ENCODE measurements at regions not wholly inside any gene's neighbourhood (a gene's known extent, or its start where the extent isn't known, plus 50 kb on each side); places are given as distances from the start of the nearest gene placed in this dataset.

DNA sequence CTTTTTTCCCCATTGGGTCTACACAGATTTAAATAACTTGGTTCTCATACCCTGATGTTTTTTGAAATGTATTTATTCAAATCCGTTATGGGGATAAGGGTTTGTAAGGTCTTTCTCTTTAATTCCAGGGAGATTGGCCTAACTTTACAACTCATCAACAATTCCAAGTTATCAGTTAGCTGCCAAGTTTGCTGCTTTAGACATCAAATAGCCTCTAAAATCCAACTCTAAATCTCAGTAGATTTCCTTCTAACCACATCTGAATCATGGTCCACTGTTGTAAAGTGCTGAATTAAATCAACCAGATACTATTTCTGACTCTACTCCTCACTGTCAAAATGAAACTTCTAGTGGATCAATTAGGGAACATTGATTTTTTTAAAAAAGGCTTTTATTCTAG lies 364.1 kb upstream of the E2F7 start:
- Histone ChIP-seq H3K27me3 (ENCODE audit: control insufficient read depth, insufficient read depth, low read length) (no peaks in the 10 kb centered on the region), H3K36me3 (ENCODE audit: control insufficient read depth, insufficient read depth, low read length) (no peaks in the 10 kb centered on the region), H3K27ac (ENCODE audit: low read length) (no peak overlapping the region), H3K4me1 (ENCODE audit: control insufficient read depth, insufficient read depth, low read length) (no peaks in the 10 kb centered on the region), H3K4me3 (ENCODE audit: low read length) (no peak overlapping the region), H3K9me3 (ENCODE audit: control insufficient read depth, insufficient read depth, low read length) (peaks cover 3% of the 10 kb centered on the region)
- TF ChIP-seq, protein P1, sequence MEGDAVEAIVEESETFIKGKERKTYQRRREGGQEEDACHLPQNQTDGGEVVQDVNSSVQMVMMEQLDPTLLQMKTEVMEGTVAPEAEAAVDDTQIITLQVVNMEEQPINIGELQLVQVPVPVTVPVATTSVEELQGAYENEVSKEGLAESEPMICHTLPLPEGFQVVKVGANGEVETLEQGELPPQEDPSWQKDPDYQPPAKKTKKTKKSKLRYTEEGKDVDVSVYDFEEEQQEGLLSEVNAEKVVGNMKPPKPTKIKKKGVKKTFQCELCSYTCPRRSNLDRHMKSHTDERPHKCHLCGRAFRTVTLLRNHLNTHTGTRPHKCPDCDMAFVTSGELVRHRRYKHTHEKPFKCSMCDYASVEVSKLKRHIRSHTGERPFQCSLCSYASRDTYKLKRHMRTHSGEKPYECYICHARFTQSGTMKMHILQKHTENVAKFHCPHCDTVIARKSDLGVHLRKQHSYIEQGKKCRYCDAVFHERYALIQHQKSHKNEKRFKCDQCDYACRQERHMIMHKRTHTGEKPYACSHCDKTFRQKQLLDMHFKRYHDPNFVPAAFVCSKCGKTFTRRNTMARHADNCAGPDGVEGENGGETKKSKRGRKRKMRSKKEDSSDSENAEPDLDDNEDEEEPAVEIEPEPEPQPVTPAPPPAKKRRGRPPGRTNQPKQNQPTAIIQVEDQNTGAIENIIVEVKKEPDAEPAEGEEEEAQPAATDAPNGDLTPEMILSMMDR (IDR thresholded peaks at IDR 0.05) = no peak
- Mint-ChIP-seq H3K9me3 (peaks cover 11 to 12% of the 10 kb centered on the region in 2 donors), H3K27me3 (ENCODE audit: low read depth in 2 of 2) (no peaks in the 10 kb centered on the region), H3K27ac (no peak overlapping the region), H3K4me3 (no peak overlapping the region), H3K4me1 (no peaks in the 10 kb centered on the region), H3K36me3 (no peaks in the 10 kb centered on the region)
- intact Hi-C loops (cut with micrococcal nuclease) = no loop called here
- DNase-seq (no peak), ATAC-seq (no peak)
- WGBS (ENCODE audit: insufficient coverage) = no CpG with 5 or more reads among the region's 1 CpG

DNA sequence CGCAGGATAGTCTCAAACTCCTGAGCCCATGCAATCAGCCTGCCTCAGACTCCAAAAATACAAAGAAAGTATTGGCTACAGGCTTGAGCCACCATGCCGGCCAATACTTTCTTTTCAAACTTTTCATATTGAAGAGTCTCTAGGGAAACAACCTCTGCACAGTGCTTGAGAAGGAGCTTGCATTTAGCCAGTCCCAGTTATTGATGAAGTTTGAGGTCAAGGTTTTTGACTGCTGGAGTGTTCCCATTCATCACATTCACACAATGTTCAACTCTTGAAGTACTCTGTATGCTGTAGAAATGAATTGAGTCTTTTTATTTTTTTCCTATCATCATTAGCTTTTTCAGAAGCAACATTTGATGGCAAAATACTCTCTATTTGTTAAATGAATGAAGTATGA lies 355.8 kb upstream of the E2F7 start:
- Histone ChIP-seq H3K27ac (ENCODE audit: low read length) (no peak overlapping the region), H3K36me3 (ENCODE audit: control insufficient read depth, insufficient read depth, low read length) (no peaks in the 10 kb centered on the region), H3K4me1 (ENCODE audit: control insufficient read depth, insufficient read depth, low read length) (no peaks in the 10 kb centered on the region), H3K9me3 (ENCODE audit: control insufficient read depth, insufficient read depth, low read length) (peaks cover 4% of the 10 kb centered on the region), H3K4me3 (ENCODE audit: low read length) (no peak overlapping the region), H3K27me3 (ENCODE audit: control insufficient read depth, insufficient read depth, low read length) (no peaks in the 10 kb centered on the region)
- 100% methylated on average over 2 of the region's 2 CpGs for WGBS (ENCODE audit: insufficient coverage)
- H3K27ac Mint-ChIP-seq = no peak overlapping the region
- H3K4me3 Mint-ChIP-seq = no peak overlapping the region
- TF ChIP-seq, protein P1 (IDR thresholded peaks at IDR 0.05) = no peak
- ATAC-seq = no peak
- no peak for DNase-seq
- no peaks in the 10 kb centered on the region for H3K4me1 Mint-ChIP-seq
- peaks cover 6 to 9% of the 10 kb centered on the region in 2 donors for H3K9me3 Mint-ChIP-seq
- intact Hi-C loops (cut with micrococcal nuclease) = no loop called here
- H3K36me3 Mint-ChIP-seq = no peaks in the 10 kb centered on the region
- no peaks in the 10 kb centered on the region for H3K27me3 Mint-ChIP-seq (ENCODE audit: low read depth in 2 of 2)

DNA sequence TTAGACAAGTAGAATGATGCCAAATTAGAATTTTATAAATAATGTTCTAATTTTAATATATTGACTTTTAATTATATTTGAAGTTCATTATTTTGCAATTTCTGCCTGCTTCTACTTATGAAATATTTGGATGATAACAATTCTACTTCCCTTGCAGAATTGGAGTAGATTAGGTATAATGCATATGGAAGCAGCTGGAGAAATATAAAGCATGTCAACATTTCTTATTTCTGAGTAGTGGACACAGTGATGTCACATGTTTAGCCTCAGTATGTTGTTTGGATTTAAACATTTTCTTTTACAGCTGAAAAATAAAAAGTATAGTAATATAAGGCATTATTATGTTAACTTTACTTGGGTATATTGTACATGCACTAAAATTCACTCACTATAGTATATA lies 344.2 kb upstream of the E2F7 start:
- Mint-ChIP-seq H3K36me3 (no peaks in the 10 kb centered on the region), H3K27me3 (ENCODE audit: low read depth in 2 of 2) (no peaks in the 10 kb centered on the region), H3K27ac (no peak overlapping the region), H3K4me1 (no peaks in the 10 kb centered on the region), H3K4me3 (no peak overlapping the region), H3K9me3 (peaks cover 2 to 5% of the 10 kb centered on the region in 2 donors)
- no peak overlapping the region for H3K27ac ChIP-seq (ENCODE audit: low read length)
- H3K36me3 ChIP-seq (ENCODE audit: control insufficient read depth, insufficient read depth, low read length) = no peaks in the 10 kb centered on the region
- intact Hi-C loops (cut with micrococcal nuclease) = no loop called here
- no peaks in the 10 kb centered on the region for H3K9me3 ChIP-seq (ENCODE audit: control insufficient read depth, insufficient read depth, low read length)
- ATAC-seq = no peak
- no peak overlapping the region for H3K4me3 ChIP-seq (ENCODE audit: low read length)
- H3K4me1 ChIP-seq (ENCODE audit: control insufficient read depth, insufficient read depth, low read length) = no peaks in the 10 kb centered on the region
- DNase-seq = no peak
- no peaks in the 10 kb centered on the region for H3K27me3 ChIP-seq (ENCODE audit: control insufficient read depth, insufficient read depth, low read length)
- TF ChIP-seq, protein P1 (IDR thresholded peaks at IDR 0.05) = no peak

DNA sequence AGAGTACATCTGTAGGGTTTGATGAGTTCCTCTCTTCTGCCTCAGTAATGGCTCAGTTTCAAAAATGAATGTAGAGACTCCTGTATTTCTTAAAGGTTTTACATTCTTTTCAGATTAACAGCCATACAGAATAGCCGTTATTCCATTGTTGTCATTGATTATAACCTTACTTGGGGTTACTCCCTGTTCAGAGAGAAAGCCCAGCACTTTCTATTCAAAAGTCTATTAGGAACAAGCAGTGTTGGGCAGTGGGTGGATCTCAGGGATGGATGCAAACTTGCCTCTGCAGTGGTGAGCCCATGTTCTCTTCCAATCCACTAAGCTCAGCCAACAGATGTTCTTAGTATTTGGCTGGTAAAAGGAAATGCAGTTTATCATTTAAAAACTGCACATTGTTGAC lies 342.6 kb upstream of the E2F7 start:
- TF ChIP-seq, protein P1 (IDR thresholded peaks at IDR 0.05) = no peak
- H3K27me3 ChIP-seq (ENCODE audit: control insufficient read depth, insufficient read depth, low read length) = no peaks in the 10 kb centered on the region
- Mint-ChIP-seq H3K27me3 (ENCODE audit: low read depth in 2 of 2) (no peaks in the 10 kb centered on the region), H3K36me3 (no peaks in the 10 kb centered on the region), H3K4me3 (no peak overlapping the region), H3K9me3 (no peaks in the 10 kb centered on the region), H3K27ac (no peak overlapping the region), H3K4me1 (no peaks in the 10 kb centered on the region)
- intact Hi-C loops (cut with micrococcal nuclease) = no loop called here
- no peaks in the 10 kb centered on the region for H3K4me1 ChIP-seq (ENCODE audit: control insufficient read depth, insufficient read depth, low read length)
- no peaks in the 10 kb centered on the region for H3K36me3 ChIP-seq (ENCODE audit: control insufficient read depth, insufficient read depth, low read length)
- H3K9me3 ChIP-seq (ENCODE audit: control insufficient read depth, insufficient read depth, low read length) = no peaks in the 10 kb centered on the region
- H3K4me3 ChIP-seq (ENCODE audit: low read length) = no peak overlapping the region
- H3K27ac ChIP-seq (ENCODE audit: low read length) = no peak overlapping the region
- DNase-seq (no peak), ATAC-seq (no peak)
- 60% methylated on average over 1 of the region's 1 CpG for WGBS (ENCODE audit: insufficient coverage)
